A549 (cell line): ENCODE measurements at regions not wholly inside any gene's neighbourhood (a gene's known extent, or its start where the extent isn't known, plus 50 kb on each side); places are given as distances from the start of the nearest gene placed in this dataset.

ENCODE experiments used
- CBX8 ChIP-seq: fragments of 200-600 bp; sonication (generic); IDR thresholded peaks from 2 replicates; pipeline ENCODE4 v1.6.1; 2016
- CEBPB ChIP-seq, 2 experiments: fragments of >200 bp in 1 of 2; sonication (Bioruptor Twin) in 1 of 2; formaldehyde crosslinking in 1 of 2; IDR thresholded peaks; 2 replicates each; pipeline ENCODE4 v1.6.1; 2012 to 2016
- EP300 ChIP-seq, 2 experiments: fragments of >200 bp; sonication (Bioruptor Twin); formaldehyde crosslinking; IDR thresholded peaks; 2 replicates in 1 of 2; 3 replicates in 1 of 2; pipeline ENCODE4 v1.6.1; 2016 to 2017
- FOXS1 ChIP-seq: fragments of 250-450 bp; sonication (Bioruptor Pico); IDR thresholded peaks from 2 replicates; pipeline ENCODE4 v1.5.0; 2020; ENCODE audit warnings: mild to moderate bottlenecking, moderate library complexity
- HOXA7 ChIP-seq: fragments of 250-450 bp; sonication (Bioruptor Pico); IDR thresholded peaks from 2 replicates; pipeline ENCODE4 v1.5.0; 2020; ENCODE audit warnings: mild to moderate bottlenecking, moderate library complexity
- JUNB ChIP-seq: fragments of >200 bp; sonication (Bioruptor Twin); formaldehyde crosslinking; IDR thresholded peaks from 2 replicates; pipeline ENCODE4 v1.6.1; 2016
- MAFK ChIP-seq: fragments of 450-650 bp; IDR thresholded peaks from 2 replicates; pipeline ENCODE4 v1.6.1; 2014; ENCODE audit not compliant: partially characterized antibody
- POLR2A ChIP-seq: IDR thresholded peaks from 2 replicates; pipeline ENCODE4 v1.6.1; 2012; ENCODE audit warnings: mild to moderate bottlenecking, low read length
- RAD21 ChIP-seq, 2 experiments: fragments of >200 bp in 1 of 2; sonication (Bioruptor Twin) in 1 of 2; formaldehyde crosslinking in 1 of 2; IDR thresholded peaks in 1 of 2; conservative IDR thresholded peaks in 1 of 2; 2 replicates in 1 of 2; 3 replicates in 1 of 2; pipeline ENCODE4 v1.6.1; 2012 to 2018; ENCODE audit warnings: inconsistent platforms in 1 of 2
- RCOR1 ChIP-seq: fragments of 150-350 bp; IDR thresholded peaks from 2 replicates; pipeline ENCODE4 v1.6.1; 2014; ENCODE audit warnings: antibody characterized with exemption, low read length, low read depth
- TF ChIP-seq, protein P1 (sequence below): fragments of >200 bp; sonication (Bioruptor Twin); formaldehyde crosslinking; IDR thresholded peaks from 3 replicates; pipeline ENCODE4 v1.5.1; 2016
- TF ChIP-seq, protein P2 (sequence below): fragments of 150-350 bp; IDR thresholded peaks from 2 replicates; pipeline ENCODE4 v1.6.1; 2014; ENCODE audit warnings: low read depth, mild to moderate bottlenecking, low read length
- TF ChIP-seq, protein P3 (sequence below): fragments of 450-650 bp; IDR thresholded peaks from 2 replicates; pipeline ENCODE4 v1.6.1; 2014; ENCODE audit warnings: antibody characterized with exemption

DNA sequence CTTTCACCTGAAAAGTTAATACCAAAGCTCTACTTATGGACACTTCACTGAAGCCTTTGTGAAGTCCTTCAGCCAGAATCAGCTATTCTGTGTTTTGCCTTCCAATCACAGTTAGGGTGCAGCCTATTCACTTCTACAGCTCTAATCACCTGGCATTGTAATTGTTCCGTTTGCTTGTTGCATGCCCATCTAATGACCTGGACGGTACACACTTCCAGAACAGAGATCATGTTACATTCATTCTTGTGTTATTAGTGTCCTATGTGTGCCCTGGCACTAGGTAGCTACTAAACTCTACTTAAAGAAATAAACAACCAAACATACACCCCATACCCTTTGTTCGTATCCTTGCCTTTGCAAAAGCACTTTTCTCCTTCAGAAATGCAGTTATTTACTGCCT is 1162.9 kb upstream of the WWC1 start:
- no peak for TF ChIP-seq POLR2A
- no peak for TF ChIP-seq MAFK
- TF ChIP-seq CBX8, result no peak
- TF ChIP-seq, protein P1, sequence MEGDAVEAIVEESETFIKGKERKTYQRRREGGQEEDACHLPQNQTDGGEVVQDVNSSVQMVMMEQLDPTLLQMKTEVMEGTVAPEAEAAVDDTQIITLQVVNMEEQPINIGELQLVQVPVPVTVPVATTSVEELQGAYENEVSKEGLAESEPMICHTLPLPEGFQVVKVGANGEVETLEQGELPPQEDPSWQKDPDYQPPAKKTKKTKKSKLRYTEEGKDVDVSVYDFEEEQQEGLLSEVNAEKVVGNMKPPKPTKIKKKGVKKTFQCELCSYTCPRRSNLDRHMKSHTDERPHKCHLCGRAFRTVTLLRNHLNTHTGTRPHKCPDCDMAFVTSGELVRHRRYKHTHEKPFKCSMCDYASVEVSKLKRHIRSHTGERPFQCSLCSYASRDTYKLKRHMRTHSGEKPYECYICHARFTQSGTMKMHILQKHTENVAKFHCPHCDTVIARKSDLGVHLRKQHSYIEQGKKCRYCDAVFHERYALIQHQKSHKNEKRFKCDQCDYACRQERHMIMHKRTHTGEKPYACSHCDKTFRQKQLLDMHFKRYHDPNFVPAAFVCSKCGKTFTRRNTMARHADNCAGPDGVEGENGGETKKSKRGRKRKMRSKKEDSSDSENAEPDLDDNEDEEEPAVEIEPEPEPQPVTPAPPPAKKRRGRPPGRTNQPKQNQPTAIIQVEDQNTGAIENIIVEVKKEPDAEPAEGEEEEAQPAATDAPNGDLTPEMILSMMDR, result no peak
- no peak for TF ChIP-seq EP300 (IDR thresholded peaks at IDR 0.05)
- TF ChIP-seq CEBPB (IDR thresholded peaks at IDR 0.05), result no peak
- no peak for TF ChIP-seq RCOR1
- no peak for TF ChIP-seq JUNB
- no peak for TF ChIP-seq RAD21 (conservative IDR thresholded peaks at IDR 0.05 in 1 of 2, IDR thresholded peaks at IDR 0.05 in 1 of 2)
- TF ChIP-seq, protein P2, sequence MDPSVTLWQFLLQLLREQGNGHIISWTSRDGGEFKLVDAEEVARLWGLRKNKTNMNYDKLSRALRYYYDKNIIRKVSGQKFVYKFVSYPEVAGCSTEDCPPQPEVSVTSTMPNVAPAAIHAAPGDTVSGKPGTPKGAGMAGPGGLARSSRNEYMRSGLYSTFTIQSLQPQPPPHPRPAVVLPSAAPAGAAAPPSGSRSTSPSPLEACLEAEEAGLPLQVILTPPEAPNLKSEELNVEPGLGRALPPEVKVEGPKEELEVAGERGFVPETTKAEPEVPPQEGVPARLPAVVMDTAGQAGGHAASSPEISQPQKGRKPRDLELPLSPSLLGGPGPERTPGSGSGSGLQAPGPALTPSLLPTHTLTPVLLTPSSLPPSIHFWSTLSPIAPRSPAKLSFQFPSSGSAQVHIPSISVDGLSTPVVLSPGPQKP, result no peak
- no peak for TF ChIP-seq FOXS1 (CRISPR knock-in tag)
- TF ChIP-seq, protein P3, sequence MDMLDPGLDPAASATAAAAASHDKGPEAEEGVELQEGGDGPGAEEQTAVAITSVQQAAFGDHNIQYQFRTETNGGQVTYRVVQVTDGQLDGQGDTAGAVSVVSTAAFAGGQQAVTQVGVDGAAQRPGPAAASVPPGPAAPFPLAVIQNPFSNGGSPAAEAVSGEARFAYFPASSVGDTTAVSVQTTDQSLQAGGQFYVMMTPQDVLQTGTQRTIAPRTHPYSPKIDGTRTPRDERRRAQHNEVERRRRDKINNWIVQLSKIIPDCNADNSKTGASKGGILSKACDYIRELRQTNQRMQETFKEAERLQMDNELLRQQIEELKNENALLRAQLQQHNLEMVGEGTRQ, result no peak
- no peak for TF ChIP-seq HOXA7 (CRISPR knock-in tag)
